ENCODE measurements at regions not wholly inside any gene's neighbourhood (a gene's known extent, or its start where the extent isn't known, plus 50 kb on each side); places are given as distances from the start of the nearest gene placed in this dataset.

DNA sequence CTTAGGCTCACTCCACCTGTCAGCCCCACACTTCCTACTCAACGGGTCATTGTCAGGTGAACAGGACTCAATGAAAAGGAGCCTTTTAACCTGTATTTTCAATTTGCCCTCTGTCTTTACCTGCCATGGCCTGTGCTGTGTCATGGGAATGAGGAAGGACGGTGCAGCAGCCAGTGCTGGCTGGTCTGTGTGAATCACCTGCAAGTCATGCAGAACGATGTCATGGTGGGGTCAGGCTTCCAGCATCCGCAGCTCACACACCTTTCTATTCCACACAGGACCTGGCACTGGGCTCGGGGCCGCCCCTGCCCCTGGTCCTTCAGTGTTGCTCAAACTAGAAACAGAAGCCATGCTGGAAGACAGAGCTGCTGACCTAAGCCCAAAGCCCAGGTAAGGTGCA, 188.7 kb upstream of the GMDS start:
- DNase-seq (ENCODE audit: low read depth in 4 of 4, low spot score in 3 of 4), result peak in 1 of 4 donors; percentile 32

DNA sequence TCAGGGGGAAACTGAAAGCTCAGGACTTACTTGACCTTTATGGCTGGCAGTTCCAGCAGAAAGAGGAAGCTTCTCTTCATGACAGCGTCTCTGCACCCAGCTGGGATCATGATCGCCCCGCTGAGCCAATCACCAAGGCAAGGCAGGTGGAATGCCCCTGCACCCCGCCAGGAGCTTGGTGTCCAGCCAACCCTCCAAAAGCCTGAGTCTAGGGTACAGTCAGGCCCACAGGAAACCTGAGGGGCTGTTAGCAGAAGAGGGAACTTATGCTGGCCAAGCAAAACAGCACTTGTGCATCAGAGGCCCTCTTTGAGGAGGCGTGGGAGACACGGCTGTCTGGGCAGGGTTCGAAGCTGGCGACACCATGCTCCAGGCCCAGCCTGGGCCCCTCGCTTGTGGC, 188.3 kb upstream of the GMDS start:
- DNase-seq (ENCODE audit: low read depth in 4 of 4, low spot score in 3 of 4), result no peak

DNA sequence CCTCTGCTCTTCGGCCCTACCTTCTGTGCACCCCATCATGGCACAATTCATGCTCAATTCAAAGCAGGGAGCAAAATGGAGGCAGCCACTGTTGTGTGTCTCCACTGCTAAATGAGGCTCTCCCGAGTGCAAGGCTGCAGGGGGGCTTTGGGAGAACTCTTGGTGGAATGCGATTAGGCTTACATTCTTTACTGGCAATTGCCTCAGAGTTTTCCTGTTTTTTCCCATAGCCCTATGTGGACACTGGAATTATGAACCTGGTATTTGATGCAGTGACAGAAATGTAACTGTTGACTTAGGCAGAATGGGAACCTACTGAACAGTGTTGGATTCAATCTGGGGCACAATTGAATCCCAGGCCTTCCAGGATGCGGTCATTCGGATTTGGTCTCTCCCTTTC, 187.9 kb upstream of the GMDS start:
- no peak for DNase-seq (ENCODE audit: low read depth in 4 of 4, low spot score in 3 of 4)

DNA sequence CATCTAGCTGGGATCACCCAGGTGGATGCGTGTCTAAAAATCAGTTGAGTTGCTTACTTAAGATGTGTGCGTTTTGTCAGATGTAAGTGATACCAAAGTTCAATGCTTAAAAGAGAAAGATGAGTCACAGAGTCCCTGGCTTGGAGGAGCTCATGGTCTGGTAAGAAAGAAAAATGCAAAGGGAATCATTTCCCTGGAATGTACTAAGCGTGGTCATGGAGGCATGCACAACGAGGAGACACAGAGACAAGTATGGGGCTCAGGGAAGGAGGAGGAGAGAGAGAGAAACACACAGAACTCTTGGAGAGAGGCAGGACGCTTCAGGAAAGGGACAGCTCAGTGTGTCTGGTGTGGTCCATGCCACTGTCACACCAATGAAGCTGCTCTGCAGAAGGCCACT, 186.9 kb upstream of the GMDS start:
- DNase-seq (ENCODE audit: low read depth in 4 of 4, low spot score in 3 of 4), result no peak

DNA sequence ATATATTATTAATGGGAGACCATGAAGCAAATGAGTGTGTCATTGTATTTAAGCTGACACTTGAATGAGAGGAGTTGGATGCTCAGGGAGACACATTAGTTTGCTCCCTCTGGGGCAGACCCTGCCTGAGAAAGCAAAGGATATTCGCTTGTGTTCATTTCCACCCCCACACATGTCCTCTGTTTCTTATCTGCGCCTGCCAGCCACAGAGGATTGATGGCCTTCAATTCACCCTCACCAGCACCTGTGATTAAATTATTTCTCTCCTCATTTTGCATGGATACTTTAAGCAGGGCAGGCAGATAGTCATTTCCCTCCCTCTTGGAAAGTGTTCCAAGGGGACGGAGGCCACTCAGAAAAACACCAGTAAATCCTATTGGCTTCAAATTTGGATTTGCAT, 185.2 kb upstream of the GMDS start:
- DNase-seq (ENCODE audit: low read depth in 4 of 4, low spot score in 3 of 4), result no peak

DNA sequence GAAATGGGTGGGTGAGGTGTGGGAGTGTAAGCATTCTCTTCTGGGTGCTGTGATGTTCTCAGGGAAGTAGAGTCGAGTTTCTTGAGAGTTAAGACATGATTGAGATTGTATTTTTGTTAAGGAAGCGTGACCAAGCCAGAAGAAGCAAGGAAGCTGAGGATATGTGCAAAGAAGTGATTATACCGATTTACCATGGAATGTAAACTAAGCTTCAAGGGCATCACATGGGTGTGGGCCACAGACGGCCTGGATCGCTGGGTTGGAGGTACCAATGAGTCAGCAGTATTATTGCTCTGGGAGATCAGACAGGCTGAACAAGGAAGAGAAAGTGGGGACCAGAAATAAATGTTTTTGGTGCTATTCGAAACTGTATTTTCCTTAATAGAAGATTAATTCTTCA, 184.1 kb upstream of the GMDS start:
- DNase-seq (ENCODE audit: low read depth in 4 of 4, low spot score in 3 of 4), result no peak

DNA sequence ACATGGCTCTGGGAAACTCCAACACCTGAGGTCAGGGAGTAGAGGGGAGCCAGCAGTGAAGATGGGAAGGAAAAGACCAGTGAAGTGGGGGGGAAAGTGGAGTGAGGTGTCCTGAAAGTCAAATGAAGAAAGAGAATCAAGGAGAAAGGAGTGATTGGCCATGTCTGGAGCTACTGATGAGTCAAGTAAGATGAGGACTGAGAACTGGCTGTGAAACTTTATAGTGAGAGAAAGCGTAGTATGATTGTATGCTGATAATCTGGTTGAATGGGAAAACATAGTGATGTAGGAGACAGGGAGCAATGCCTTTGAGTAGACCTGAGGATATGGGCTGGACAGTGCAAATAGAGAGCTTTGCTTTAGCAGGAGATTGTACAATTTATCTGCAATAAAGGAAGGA, 183.6 kb upstream of the GMDS start:
- DNase-seq (ENCODE audit: low read depth in 4 of 4, low spot score in 3 of 4), result no peak

DNA sequence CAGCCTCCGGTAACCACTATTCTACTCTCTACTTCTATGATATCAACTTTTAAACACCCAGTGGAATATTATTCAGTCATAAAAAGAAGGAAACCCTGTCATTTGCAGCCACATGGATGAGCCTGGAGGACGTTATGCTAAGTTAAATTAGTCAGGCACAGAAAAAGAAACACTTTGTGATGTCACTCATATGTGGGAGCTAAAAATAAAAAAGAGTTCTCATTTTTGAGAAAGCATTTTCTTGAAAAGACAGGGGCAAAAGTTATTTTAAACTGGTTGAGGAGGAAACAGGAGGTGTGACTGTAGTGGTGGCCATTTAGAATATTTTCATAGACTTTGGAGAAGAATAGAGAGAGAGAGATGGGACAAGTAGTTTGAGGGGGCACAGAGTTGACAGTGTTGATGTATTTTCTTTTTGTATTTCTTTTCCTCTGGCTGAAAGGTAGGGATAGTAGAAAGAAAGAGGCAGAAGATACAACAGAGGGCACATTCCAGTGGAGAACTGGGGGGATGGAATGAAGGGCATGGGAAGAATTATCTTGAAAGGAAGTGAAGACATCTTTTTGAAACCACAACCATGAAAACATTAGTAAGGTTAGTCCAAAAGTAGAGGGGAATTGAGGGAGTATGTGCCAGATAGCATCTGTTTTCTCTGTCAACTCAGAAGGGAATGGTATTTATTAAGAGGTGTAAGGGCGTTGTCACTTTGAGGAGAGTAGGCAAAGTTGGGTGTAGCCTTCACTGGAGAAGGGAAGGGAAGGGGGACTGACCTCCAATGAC, 181.3 kb upstream of the GMDS start:
- DNase-seq (ENCODE audit: low read depth in 4 of 4, low spot score in 3 of 4), result no peak

DNA sequence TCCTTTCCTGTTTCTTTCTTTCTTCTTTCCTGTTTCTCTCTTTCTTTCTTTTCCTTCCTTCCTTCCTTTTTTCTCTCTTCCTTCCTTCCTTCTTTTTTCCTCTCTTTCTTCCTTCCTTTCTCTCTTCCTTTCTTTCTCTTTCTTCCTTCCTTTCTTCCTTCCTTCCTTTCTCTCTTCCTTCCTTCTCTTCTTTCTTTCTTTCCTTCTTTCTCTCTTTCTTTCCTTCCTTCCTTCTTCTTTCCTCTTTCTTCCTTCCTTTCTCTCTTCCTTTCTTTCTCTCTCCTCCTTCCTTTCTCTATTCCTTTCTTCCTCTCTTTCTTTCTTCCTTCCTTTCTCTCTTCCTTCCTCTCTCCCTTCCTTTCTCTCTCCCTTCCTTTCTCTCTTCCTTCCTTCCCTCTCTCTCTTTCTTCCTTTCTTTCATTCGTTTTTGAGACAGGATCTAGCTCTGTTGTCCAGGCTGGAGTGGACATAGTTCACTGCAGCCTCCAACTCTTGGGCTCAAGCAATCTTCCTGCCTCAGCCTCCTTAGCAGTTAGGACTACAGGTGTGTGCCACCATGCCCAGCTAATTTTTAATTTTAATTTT, 170.8 kb upstream of the GMDS start:
- no peak for DNase-seq (ENCODE audit: low read depth in 4 of 4, low spot score in 3 of 4)

DNA sequence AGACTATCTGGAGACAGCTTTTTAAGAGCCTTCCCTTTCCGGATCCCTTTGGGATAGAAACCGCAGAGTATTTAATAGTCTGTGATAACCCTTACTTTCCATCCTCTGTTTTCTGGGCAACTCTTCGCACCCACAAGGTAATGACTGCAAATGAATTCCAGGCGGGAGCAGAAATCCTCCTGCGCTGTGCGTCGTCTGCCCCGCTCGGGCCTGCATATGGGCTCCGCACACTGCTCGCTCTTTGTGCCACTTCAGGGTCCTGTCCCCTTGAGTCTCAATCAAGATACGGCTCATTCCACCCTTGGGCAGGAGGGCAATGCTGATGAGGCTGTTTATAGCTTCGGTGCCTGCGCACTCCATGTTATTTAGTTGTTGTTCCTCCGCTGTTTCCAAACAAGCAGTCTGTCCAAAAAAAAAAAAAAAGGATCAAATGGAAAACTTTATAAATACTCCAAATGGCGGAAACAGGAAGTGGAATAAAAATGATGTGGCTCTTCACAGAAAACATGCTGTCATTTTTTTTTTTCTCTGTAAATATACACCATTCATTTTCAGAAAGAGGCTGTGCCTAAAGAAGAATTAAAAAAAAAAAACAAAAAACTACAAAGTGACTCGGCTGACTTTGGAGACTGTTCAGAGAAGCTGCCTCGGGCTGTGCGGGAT, 169.6 kb upstream of the GMDS start:
- DNase-seq (ENCODE audit: low read depth in 4 of 4, low spot score in 3 of 4), result no peak

DNA sequence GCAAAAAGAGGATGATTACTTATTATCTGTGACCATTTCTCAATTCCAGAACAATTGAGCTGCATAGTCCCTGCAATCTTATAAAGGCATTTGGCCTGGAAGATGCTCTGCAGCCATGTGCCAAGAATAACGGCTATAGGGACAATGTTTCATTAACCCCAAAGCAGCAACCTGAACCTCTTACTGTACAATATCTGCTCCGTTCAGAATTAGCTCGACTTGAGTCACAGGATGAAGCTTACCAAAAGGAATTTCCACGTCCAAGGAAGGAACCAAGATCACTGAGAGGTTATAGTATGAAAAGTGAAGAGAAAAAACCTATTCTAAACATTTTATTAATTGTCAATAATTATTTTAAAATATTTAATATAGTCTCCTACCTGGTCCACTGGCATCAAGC, 167.3 kb upstream of the GMDS start:
- no peak for DNase-seq (ENCODE audit: low read depth in 4 of 4, low spot score in 3 of 4)

DNA sequence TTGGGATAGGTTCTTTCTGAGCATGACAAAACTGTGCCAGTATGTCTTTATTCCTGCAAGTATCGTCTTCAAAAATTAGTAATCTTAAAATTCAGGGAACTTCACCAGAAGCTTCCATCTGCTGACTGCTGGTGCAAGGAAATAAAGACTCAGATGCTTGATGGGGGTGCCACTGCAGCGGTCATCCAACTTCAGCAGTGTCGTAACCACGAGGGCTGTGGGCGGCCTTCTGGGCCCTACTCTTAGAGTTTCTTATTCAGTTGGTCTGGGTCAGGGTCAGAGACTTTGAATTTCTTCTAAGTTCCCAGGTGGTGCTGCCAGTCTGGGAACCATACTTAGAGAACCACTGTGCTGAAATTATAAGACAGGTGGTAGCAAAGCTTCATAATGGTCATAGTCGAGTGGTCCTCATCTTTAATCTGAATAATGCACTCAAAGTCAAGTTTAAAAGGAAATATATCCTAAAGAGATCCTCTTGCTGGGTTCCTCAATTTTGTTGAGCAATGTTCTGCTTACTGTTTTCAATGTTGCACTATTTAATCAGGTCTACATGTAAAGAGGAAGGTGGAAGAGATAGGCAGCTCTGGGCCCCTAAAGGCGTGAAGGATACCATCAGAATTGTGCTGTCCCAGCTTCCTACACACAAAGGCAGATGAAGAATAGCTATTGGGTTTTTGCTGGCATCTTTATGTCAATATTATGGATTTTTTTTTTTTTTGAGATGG, 165.4 kb upstream of the GMDS start:
- no peak for DNase-seq (ENCODE audit: low read depth in 4 of 4, low spot score in 3 of 4)

DNA sequence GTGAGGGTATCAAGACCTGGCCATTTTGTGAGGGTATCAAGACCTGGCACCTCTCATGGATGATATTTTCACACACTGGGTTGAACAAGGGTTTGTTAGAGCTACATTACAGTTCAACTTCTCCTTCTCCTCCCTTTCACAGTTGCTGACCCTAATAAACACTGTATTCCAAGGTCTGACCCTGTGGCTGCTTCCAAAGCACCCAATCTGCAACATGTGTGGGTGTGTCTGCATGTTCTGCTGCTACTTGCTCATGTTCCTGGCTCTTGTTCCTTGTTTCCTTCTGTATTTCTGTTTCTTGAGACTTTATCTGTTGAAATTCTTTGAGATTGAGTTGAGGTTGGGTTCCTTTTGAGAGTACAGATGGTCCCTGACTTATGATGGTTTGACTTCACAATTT, 162.1 kb upstream of the GMDS start:
- no peak for DNase-seq (ENCODE audit: low read depth in 4 of 4, low spot score in 3 of 4)

DNA sequence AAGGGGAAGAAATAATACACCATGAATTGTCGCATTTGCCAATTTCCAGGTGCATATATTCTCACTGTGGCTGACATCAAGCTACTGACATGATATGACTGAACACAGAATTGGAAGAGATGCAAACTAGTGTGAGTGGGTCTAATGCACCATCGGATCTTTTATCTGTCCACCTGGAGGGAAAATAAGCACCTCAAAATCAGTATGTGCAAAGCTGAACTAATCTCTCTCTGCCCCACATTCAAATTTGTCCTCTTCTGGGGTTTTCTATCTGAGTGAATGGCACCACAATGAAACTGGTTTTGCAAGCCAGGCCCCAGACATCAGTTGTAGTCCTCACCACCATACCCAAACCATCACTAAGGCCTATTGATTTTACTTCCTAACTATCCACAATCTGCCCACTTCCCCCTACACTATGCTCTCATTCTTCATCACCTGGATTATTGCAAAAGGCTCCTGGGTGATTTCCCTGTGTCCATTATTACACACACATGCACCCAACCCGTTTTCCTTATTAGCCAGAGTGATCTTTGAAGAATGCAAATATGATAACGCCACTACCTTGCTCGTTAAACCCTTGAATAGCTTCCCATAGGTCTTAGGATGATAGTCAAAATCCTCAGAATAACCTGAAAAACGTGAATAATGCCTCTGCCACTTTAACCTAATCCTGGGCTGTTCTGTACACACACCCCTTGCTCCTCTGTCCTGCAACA, 159.0 kb upstream of the GMDS start:
- no peak for DNase-seq (ENCODE audit: low read depth in 4 of 4, low spot score in 3 of 4)

DNA sequence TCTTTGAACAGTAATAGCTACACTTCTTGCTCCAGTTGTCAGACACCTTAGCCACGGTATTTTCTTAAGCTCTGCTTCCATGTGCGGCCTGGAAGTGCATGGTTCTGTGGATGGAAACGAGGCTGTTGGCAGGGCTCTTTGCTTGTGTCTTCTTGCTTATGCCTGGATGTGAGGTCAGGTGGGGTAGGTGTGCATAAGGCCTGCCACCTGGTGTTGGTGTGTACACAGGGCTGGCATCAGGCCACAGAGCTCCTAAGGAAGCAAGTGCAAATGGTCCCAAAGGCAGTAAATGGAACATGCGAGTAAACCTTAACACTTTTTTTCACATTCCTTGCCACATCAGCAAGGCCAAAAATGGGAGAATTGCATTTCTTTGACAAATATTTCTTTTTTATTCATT, 158.1 kb upstream of the GMDS start:
- no peak for DNase-seq (ENCODE audit: low read depth in 4 of 4, low spot score in 3 of 4)

DNA sequence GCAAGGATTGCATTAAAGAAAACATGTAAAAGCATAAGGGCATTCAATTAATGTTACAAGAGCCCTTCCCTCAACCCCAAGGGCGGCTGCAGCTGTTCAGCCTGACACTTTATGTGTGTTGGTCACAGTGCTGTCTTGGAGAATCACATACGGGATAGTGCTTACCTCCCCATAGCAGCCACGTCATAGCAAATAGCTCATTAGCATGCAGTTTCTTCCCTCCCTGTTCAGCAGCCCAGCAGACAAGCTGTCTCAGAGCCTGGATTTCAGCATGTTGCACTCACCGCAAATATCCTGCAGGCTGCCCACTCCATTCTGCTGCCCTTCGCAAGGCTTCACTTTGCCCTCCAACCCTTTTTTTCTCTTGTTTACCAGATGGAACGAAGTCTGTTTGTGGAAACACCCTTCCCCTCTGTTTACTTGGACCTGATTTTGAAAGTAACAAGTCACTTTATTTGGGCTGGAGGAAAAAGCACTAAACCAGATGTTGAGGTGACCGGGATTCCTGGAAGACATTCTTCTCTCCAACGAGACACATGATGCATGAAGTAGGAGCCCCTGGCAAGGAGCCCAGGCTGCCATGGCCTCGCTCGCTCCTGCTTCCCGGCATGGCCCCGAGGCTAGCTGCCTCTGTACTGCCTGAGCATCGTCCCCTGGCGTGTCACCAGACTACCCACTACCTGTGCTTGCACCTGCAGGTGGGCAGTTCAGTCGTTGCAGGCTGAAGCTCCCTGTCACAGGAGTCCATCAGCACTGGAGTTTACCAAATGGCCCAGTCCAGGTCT, 151.6 kb upstream of the GMDS start:
- DNase-seq (ENCODE audit: low read depth in 4 of 4, low spot score in 3 of 4), result peak in 2 of 4 donors; percentile 10 to 17

DNA sequence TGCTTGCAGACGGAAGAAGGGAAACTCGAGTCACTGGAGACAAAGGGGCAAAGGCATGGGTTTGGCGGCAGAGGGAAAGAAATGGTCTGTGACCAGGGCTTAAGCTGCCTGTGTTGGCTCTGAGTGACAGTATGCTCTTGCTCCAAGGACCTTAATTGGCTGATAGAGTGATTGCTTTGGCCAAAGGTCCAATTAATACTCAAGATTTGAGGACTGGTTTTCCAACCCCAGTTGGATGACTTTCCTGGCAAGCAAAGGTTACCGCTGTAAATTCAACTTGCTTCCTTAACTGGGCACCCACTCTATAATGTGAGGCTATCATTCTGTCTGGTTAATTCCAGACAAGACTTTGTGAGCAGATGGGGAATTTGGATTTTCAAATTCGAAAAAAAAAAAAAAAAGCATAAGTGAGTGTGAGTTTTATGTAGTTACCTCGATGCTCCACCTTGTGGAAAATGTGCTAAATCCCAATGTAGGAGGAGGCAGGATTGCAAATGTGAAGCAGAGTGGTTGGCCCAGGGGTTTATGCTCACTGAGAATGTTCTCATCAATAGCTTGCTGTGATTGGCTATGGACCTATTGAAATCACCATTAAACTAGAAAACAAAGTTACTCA, 150.7 kb upstream of the GMDS start:
- DNase-seq (ENCODE audit: low read depth in 4 of 4, low spot score in 3 of 4), result no peak

DNA sequence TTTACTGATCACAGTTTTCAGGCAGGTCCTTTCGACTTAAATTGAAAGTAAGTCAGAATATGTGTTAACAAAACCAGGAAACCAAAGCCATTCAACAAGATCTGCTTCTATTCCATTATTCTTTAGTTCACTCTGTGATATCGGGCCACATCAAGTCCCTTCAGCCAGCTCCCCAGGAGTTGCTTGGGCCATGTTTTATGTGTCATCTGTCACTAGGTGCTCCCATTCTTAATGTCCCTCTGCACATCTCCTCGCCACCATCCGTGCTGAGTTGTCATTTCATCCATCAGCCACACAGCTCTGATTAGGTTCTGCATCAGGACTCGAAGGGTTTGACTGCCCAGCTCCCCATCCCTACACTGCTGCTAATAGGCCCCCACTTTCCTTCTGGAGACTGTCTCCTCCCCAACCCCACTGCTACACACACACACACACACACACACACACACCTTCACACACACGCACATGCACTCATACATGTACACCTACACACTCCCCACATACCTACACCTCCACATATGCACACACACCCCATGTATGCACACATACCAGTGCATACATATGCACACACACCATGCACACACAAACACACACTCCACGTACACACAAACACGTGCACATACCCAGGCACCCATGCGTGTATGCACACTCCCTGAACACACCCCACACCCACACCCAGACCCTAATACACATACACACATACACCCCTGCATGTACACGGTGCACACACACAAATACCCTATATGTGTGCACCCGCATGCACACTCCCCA, 143.3 kb upstream of the GMDS start:
- no peak for DNase-seq (ENCODE audit: low read depth in 4 of 4, low spot score in 3 of 4)

DNA sequence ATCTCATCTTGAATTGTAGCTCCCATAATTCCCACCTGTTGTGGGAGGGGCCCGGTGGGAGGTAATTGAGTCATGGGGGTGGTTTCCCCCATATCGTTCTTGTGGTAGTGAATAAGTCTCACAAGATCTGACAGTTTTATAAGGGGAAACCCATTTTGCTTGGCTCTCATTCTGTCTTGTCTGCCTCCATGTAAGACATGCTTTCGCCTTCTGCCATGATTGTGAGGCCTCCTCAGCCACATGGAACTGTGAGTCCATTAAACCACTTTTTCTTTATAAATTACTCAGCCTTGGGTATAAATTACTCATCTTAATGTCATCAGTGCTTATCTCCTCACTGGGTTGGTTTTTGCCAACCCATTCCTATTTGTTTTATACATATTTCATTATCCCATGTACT, 142.0 kb upstream of the GMDS start:
- DNase-seq (ENCODE audit: low read depth in 4 of 4, low spot score in 3 of 4), result no peak

Measured in right renal pelvis (tissue), 4 donors.